ENCODE measurements at regions not wholly inside any gene's neighbourhood (a gene's known extent, or its start where the extent isn't known, plus 50 kb on each side); places are given as distances from the start of the nearest gene placed in this dataset.

- TF ChIP-seq EP300 (IDR thresholded peaks at IDR 0.05; ENCODE audit: borderline replicate concordance in 1 of 2, low read depth in 2 of 2, low read length in 2 of 2) (no peak), YY1 (IDR thresholded peaks at IDR 0.05; ENCODE audit: low read depth, low read length) (no peak), ATF2 (IDR thresholded peaks at IDR 0.05; ENCODE audit: low read length) (no peak), MAFK (IDR thresholded peaks at IDR 0.05; ENCODE audit: low read depth, low read length) (no peak)
These were observed 506.4 kb upstream of the AMELY start (continued) for GRCh38 chrY:7417946-7418345.

All from H1 (cell line).